ENCODE measurements at regions not wholly inside any gene's neighbourhood (a gene's known extent, or its start where the extent isn't known, plus 50 kb on each side); places are given as distances from the start of the nearest gene placed in this dataset.

DNA sequence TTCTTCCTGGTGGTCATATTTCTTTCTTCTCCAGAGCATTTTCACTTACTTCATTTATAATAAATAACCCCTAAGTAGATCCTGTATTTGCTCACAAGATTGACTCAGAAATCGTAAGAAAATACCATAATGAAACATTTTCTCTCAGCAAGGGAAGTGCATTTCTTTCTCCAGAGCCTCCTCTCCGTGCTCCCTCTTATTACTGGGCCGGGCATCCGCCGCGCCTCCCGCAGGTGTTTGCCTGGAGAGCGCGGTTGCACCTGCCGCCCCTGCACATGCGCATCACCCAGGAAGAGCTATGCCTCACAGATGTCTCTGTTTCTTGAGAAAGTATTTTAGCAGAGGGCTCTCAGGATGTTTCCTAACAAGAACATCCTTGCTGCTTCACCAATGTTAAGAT lies 509.2 kb downstream of the TCERG1L start:
- TF ChIP-seq, protein P1, sequence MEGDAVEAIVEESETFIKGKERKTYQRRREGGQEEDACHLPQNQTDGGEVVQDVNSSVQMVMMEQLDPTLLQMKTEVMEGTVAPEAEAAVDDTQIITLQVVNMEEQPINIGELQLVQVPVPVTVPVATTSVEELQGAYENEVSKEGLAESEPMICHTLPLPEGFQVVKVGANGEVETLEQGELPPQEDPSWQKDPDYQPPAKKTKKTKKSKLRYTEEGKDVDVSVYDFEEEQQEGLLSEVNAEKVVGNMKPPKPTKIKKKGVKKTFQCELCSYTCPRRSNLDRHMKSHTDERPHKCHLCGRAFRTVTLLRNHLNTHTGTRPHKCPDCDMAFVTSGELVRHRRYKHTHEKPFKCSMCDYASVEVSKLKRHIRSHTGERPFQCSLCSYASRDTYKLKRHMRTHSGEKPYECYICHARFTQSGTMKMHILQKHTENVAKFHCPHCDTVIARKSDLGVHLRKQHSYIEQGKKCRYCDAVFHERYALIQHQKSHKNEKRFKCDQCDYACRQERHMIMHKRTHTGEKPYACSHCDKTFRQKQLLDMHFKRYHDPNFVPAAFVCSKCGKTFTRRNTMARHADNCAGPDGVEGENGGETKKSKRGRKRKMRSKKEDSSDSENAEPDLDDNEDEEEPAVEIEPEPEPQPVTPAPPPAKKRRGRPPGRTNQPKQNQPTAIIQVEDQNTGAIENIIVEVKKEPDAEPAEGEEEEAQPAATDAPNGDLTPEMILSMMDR (IDR thresholded peaks at IDR 0.05; ENCODE audit: low read depth, low read length), result no peak
- no peak for DNase-seq (ENCODE audit: low read depth, low spot score)
- in situ Hi-C loops (cut with HindIII; ENCODE audit: low sequenced_read_pairs), result no loop called here
- H3K4me3 ChIP-seq (ENCODE audit: low read depth, low read length), result no peak overlapping the region

DNA sequence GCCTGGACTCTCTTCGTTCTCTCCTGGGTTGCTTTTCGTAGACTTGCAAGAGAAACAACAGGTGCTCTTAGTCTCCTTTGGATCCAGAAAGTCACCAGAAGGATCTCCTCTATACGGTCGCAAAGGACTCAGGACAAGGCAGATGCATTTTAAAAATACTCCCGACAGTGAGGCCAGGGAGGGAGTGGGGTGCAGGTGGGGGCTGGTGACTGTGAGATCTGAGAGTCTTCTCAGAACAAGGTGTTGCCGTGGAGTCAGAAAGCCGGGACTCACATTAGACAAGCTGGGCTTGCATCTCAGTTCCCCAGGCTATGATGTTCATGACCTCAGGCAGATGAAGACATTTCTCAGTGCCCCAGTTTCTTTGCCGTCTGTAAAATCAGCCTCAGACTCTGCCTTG lies 507.2 kb downstream of the TCERG1L start:
- in situ Hi-C loops (cut with HindIII; ENCODE audit: low sequenced_read_pairs), result no loop called here
- TF ChIP-seq, protein P1 (IDR thresholded peaks at IDR 0.05; ENCODE audit: low read depth, low read length), result no peak
- no peak for DNase-seq (ENCODE audit: low read depth, low spot score)
- no peak overlapping the region for H3K4me3 ChIP-seq (ENCODE audit: low read depth, low read length)

DNA sequence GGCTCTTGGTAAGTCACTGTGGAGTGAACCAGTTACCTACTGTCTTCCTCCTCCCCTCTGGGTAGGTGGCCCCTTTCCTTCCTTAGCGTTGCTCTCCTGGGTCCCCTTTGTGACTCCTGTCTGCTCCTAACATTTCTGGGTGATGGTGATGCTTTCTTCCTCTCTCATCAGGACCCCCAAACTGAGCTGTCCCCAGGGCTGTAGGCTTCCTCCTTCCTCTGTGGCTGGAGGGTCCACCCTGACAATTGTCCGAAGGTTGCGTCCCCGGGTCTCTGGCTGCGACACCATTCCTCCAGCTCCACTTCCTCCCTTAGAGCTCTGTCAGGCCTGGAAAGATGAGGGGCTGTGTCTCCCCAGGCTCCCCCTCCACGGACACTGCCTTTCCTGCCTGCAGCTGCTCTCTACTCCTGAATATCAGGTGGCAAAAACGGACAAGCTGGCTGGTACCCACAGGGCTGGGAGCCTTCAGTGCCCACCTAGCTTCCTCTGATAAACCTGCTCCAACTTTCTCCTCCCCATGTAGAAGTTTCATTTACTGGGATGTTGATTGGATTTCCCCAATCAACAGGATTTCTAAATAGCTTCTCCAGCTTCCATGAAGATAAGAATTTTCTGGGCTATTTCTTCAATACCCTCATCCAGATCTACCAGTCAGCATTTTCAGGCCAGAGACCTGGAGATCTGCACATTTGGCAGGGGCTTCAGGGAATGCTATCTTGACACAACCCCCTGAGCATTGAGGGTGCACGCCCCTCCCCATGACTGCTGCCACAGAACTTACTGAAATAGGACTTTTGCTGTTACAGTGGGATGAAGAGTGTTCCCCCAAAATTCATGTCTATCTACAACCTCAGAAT lies 506.5 kb downstream of the TCERG1L start:
- no peak overlapping the region for H3K4me3 ChIP-seq (ENCODE audit: low read depth, low read length)
- in situ Hi-C loops (cut with HindIII; ENCODE audit: low sequenced_read_pairs), result no loop called here
- TF ChIP-seq, protein P1 (IDR thresholded peaks at IDR 0.05; ENCODE audit: low read depth, low read length), result no peak
- no peak for DNase-seq (ENCODE audit: low read depth, low spot score)

DNA sequence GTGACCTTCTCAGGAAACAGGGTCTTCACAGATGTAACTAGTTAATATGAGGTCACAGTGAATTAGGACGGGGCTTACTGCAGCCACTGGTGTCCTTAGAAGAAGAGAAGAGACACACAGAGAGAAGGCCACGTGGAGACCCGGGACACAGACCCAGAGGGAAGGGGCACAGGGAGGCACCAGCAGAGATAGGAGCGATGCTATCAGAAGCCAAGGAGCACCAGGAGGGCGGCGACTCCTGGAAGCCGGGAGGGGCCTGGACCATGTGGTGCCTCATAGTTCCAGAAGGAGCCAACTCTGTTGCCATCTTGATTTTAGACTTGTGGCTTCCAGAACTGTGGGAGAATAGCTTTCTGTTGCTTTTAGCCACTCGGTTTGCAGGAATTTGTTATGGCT lies 505.9 kb downstream of the TCERG1L start:
- no peak for DNase-seq (ENCODE audit: low read depth, low spot score)
- in situ Hi-C loops (cut with HindIII; ENCODE audit: low sequenced_read_pairs), result no loop called here
- TF ChIP-seq, protein P1 (IDR thresholded peaks at IDR 0.05; ENCODE audit: low read depth, low read length), result no peak
- H3K4me3 ChIP-seq (ENCODE audit: low read depth, low read length), result no peak overlapping the region

DNA sequence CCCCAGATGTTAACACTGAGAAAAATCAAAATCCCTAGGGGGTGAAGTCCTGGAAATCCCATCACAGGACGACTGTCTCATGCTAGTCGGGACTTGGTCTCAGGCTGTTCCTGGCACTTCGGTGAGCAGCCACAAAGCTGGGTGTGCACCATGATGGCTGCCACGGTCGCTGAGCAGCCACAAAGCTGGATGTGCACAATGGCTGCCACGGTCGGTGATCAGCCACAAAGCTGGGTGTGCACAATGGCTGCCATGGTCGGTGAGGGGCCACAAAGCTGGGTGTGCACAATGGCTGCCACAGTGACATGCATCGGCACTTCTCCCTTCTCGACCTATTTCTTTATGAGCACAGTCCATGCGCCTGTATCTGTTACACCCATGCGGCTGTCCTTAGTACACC lies 505.1 kb downstream of the TCERG1L start:
- no peak overlapping the region for H3K4me3 ChIP-seq (ENCODE audit: low read depth, low read length)
- DNase-seq (ENCODE audit: low read depth, low spot score), result no peak
- TF ChIP-seq, protein P1 (IDR thresholded peaks at IDR 0.05; ENCODE audit: low read depth, low read length), result no peak
- in situ Hi-C loops (cut with HindIII; ENCODE audit: low sequenced_read_pairs), result no loop called here

DNA sequence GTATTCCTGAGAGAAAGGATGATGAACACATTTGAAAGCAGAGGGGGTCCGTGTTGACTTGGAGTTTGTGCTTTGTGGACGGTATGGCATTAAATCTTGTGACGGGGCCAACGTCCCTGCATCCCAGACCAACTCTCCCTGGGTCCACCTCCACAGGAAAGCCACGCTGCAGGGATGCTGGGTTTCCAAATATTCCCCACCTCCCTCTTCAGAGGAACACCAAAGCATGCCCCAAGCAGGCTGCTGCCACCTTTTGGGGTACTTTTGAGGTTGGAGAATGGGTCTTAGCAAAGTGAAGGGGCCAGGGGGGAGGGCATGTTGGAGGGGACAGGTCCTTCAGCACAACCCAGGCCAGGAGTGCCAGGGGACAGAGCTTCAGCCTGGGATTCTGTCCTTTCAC lies 504.4 kb downstream of the TCERG1L start:
- DNase-seq (ENCODE audit: low read depth, low spot score), result no peak
- no peak overlapping the region for H3K4me3 ChIP-seq (ENCODE audit: low read depth, low read length)
- TF ChIP-seq, protein P1 (IDR thresholded peaks at IDR 0.05; ENCODE audit: low read depth, low read length), result no peak
- in situ Hi-C loops (cut with HindIII; ENCODE audit: low sequenced_read_pairs), result no loop called here
